GM18858 (cell line): ENCODE measurements at regions not wholly inside any gene's neighbourhood (a gene's known extent, or its start where the extent isn't known, plus 50 kb on each side); places are given as distances from the start of the nearest gene placed in this dataset.
A peak's percentile ranks its signal among the peaks of the same experiment; 100 is the strongest.
"Not testable (repeated sequence)": the region's sequence is repeated elsewhere in the genome, so short reads cannot be mapped to it uniquely, and the experiment has no call there.

Experiments
- ATAC-seq: cut with Tn5 transposase; IDR thresholded peaks from one replicate; pipeline ENCODE4 v1.9.1; 2021; ENCODE audit not compliant: unreplicated experiment

DNA sequence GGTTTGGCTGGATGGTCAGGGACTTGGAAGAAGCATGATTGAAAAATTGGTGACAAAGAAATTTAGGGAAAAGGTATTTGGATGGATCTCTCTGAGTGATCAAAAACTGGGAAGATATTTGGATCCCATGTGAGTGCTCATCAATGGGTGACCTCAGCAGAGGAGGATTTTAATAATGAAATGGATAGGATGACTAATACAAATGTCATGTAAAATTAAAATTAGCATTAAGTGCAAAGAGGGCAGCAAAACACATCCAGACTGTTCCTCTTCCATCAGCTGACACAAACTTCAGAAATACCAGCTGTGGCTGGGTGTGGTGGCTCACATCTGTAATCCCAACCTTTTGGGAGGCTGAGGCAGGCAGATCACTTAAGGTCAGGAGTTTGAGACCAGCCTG is 151.7 kb downstream of the THBS2 start:
- no peak for ATAC-seq

DNA sequence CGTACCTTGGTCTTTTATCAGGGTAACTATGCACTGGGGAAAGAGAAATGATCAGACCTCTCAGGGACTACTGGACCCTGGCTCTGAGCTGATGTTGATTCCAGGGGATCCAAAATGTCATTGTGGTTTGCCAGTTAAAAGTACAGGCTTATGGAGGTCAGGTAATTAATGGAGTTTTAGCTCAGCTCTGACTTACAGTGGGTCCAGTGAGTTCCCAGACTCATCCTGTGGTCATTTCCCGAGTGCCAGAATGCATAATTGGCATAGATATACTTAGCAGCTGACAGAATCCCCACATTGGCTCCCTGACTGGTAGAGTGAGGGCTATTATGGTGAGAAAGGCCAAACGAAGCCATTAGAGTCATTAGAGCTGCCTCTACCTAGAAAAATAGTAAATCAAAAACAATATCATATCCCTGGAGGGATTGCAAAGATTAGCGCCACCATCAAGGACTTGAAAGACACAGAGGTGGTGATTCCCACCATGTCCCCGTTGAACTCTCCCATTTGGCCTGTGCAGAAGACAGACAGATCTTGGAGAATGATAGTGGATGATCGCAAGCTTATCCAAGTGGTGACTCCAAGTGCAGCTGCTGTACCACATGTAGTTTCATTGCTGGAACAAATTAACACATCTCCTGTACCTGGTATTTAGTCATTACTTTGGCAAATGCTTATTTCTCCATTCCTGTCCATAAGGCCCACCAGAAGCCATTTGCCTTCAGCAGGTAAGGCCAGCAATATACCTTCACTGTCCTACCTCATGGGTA is 152.4 kb downstream of the THBS2 start:
- no peak for ATAC-seq

DNA sequence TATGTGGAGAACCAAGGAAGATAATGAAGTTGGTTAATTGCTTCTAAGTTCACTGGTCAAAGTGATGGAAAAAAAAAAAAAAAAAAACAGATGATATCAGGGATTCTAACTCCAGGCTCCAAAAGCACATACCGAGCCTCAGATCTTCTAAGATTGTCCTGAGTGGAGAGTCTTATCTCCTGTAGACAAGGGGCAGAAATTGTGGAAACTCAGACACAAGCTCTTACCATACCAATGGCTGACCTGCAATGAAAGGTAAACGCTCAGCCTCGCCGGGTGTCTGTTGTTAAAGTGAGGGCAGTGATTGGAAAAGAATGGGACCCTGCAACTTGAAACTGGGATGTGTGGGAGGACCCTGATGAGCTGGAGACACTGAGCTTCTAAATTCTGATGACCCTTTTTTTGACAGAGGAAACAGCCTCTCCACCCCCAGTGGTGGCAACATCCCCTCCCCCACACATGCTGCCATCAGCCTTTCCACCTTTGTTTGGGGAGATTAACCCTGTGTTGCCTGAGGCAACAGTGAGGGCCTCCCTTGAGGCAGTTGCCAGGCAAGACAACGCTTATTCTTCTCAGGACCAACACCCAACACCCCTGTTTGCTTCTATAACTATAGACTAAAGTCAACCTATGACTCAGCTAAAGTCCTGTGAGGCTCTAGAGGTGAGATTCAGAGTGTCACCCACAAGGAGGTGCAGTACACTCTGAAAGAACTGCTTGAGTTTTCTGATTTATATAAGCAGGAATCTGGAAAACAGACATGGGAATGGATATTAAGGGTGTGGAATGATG is 154.0 kb downstream of the THBS2 start:
- no peak for ATAC-seq

DNA sequence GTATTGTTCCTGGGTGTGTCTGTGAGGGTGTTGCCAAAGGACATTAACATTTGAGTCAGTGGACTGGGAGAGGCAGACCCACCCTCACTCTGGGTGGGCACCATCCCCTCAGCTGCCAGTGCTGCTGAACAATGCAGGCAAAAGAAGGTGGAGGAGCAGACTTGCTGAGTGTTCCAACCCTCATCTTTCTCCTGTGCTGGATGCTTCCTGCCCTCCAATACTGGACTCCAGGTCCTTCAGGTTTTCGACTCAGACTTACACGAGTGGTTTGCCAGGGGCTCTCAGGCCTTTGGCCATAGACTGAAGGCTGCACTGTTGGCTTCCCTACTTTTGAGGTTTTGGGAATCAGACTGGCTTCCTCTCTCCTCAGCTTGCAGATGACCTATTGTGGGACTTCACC is 155.0 kb downstream of the THBS2 start:
- ATAC-seq, result not testable (repeated sequence)

DNA sequence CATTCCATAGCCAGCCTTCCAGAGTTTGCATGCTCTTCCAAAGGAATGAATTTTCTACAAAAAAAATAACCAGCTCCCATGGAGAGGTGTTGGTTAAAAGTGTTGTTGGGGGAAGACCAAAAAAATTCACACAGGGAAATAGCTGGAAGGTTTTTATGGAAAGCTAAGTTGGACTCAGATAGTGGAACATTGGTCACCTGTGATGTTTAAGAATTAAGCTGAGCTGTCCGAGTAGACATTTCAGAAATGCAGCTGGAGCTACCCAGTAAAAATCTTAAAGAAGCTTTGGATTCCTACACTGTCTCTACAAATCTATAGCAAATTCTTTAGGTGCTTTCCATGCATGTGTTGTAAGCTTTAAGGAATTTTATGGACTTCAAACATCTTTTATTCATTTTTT is 155.5 kb downstream of the THBS2 start:
- ATAC-seq, result no peak

DNA sequence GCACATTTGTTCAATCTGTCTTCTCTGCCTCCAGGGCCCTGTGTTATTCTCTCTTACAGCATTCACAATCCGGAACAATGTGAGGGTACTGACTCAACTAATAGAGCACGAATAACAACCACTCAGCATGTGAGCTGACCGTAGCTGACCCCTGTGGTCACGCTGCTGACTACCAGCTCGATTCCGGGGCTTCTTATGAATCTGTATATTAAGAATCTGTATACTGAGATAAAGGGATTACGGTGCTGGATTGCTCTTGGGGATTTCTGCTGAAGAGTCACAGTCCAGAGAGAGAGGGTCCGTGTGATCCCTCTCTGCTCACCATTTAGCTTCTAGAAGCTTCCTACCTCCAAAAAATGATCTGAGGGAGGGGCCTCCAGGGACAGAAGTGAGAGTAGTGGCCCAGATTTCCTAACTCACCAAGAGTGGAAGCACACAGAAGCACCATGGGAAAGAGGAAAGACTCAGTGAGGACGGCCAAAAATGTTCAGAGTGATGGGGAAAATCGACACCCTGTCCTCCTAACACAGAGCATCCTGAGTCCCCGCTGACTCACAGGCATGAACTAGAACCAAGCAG is 156.2 kb downstream of the THBS2 start:
- no peak for ATAC-seq

DNA sequence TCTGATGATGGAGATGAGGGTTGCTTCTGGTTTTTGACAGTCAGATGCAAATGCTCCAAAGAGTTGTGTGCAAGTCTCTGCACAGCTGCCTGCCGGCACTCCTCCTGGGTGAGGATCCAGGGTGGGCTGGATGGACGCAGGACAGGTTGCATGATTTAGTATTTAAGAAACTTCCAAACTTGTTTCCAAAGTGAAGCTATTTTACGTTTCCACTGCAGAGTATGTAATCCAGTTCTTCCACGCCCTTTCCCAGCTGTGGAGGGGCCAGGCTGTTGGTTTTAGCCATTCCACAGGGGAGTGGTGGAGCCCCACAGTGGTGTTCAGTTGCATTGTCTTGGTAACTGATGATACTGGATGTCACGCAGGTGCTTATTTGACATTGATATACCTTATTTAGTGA is 157.3 kb downstream of the THBS2 start:
- ATAC-seq, result no peak

DNA sequence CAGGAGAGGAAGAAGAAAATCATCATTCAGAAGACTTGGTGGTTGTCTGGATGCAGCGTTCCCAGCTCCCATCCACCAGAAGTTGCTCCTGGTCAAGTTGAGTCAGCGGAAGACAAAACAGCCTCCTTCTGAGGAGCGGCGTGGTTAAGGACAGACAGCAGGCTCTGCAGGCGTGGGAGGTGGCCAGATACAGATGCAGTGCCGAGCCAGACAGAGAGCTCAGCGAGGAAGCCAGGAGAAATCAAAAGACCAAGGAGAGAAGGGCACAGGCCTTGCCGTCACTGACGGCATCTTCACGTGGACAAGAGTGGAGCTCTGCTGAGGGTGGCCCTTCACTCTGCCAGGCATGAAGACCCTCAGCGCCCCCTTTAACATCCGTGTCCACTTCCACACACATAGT is 158.5 kb downstream of the THBS2 start:
- no peak for ATAC-seq

DNA sequence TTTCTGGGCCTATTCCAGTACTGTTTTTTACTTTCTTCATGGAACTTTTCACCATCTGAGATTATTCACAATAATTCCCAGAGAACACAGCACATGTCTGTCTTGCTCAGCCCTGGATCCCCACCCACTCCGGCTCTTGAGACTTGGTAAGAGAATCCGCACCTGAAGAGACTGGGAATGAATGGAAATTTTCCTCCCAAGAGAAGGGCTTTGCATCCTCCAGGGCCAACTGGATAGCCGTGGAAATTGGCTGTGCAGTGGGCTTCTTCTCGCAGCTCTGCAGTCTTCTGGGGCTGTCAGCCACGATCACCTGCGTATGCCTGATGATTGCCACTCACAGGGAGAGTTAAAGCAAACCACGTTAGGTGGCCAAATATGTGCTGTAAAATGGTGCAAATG is 159.1 kb downstream of the THBS2 start:
- ATAC-seq, result no peak

DNA sequence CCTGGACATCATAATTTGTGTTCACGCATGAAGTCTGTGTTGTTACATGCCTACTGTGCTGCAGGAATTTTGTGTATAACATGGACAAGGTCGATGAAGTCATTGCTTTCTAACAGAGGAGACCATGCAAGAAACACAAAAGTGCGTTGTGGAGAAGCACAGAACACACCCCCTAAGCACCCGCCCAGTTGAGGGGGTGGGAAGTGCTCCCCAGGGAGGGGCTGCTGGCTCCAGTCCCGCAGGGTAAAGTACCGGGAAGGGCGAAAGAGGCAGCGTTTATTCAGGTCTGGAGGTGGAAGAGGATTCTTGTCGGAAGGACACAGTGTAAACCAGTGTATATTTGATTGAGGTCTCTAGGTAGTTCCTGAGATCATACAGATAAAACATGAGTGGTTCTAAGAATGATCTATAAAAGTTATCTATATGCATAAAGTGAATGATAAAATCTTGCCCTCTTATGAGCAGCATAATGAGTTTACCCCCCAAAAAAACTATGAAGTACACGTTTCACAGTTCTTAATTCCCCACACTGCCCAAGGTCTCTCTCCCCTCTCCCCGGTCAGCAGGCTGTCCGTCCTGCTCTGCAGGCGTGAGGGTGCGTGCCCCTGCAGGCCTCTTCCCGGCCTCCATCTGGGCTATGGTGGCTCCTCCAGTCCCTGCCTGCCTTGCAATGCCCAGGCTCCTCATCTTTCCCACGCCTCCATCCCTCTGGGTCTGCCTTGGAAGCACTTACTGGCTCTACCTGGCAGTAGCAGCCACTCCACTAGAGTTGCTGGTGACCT is 159.7 kb downstream of the THBS2 start:
- no peak for ATAC-seq

DNA sequence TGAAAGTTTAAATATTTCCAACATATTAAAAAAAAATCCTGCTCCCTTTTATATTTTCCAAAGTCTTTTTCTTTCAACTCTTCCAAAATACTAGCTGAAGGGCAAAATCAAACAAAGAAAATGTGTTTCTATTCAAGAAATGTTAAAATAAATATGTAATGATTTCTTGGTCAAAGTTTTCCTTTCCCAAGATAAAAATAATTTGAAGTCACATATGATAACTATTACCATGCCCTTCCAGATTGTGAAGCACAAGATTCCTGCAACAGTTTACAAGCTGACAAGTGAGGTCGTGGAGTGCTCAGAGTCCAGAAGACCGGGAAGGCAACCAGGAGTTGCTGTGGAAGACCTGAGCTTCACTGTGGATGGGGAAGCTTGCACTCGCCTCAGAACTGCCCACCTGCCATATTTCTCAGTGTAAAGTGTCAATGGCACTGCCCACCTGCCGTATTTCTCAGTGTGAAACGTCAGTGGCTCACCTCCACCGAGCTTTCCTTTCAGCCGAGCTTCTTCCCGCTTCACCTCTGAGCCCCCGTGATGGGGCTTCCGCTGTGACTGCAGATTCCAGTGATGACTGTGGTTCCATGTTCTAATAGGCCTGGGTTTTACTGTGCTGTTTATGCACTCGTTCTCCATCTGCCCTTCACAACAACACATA is 160.5 kb downstream of the THBS2 start:
- ATAC-seq, result no peak

DNA sequence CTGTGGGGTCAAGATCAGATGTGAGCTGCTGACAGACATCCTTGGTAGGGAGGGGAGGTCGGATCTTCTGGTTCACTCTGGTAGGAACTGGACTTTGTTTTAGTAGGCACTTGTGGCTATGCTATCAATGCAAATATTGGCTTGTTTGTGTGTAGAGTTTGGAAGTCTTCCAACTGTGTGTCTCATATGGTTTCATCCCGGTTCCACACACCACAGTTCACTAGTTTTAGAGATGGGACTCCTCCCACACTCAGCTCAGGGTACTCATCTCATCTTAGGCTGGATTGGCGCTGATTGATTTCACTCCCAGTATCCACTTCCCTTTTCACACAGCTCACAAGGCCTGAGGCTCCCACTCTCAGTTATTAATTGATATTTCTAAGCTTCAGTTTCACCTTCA is 161.3 kb downstream of the THBS2 start:
- peak; percentile 55 for ATAC-seq

DNA sequence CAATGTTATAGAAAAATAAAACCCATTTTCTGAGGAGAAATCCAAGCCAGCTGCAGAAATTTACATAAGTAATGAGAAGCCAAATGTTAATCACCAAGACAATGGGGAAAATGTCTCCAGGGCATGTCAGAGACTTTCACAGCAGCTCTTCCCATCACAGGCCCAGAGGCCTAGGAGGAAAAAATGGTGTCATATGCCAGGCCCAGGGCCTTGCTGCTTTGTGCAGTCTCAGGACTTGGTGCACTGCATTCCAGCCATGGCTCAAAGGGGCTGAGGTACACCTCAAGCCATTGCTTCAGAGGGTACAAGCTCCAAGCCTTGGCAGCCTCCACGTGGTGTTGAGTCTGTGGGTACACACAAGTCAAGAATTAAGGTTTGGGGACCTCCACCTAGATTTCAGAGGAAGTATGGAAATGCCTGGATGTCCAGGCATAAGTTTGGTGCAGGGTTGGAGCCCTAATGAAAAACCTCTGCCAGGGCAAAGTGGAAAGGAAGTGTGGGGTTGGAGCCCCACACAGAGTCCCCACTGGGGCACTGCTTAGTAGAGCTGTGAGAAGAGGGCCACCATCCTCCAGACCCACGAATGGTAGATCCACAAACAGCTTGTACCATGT is 163.0 kb downstream of the THBS2 start:
- not testable (repeated sequence) for ATAC-seq

DNA sequence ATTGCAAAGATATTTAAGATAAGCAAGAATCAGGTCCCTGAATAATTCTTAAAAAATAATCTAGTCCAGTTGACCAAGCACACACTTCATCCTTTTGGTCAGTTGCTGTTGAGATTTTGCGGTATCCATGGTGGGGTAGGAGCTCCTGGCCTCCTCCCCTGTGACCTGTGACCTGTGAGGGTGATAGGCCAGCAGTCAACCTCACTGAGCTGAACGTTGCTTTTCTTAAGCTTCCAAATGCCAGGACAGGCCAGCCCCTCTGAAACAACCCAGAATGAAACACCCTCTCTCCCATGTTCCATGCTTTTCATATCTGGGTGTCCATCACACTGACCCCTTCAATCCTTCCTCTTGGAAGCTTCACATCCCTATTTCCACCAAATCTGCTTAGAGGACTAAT is 164.9 kb downstream of the THBS2 start:
- no peak for ATAC-seq

DNA sequence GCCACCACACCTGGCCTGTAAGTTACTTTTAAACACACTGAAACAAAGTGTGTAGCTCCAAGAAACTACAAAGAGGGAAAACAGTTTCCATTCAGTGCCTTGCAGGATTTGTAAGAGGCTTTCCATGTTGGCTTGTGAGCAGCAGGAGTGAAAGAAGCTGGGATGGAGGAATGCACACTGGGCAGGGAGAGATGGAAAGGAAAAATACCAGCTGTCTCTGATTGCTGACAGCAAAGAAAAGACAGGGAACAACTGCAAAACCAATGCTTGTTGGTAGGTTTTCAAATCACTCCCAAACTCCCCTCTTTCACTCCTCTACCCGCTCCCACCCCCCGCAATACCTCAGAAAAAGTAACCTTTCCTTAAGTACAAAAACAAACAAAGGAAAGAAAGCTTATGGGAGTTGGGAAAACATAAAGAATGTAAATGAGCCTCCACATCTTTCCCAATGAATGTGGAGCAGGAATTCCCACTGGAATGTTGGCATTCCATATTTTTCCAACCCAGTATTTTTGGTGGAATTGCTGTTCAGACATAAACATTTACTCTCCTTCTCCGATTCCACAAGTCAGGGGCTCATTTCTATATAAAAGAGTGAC is 166.1 kb downstream of the THBS2 start:
- no peak for ATAC-seq

DNA sequence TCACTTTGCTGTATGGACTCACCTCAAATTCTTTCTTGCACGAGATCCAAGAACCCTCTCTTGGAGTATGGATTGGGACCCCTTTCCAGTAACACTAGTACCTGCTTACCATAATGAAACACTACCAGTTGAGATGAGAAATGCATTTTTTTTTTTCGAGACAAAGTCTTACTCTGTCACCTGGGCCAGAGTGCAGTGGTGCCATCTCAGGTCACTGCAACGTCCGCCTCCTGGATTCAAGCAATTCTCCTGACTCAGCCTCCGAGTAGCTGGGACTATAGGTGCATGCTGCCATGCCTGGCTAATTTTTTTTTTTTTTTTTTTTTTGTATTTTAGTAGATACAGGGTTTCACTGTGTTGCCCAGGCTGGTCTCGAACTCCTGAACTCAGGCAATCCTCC is 167.0 kb downstream of the THBS2 start:
- ATAC-seq, result not testable (repeated sequence)

DNA sequence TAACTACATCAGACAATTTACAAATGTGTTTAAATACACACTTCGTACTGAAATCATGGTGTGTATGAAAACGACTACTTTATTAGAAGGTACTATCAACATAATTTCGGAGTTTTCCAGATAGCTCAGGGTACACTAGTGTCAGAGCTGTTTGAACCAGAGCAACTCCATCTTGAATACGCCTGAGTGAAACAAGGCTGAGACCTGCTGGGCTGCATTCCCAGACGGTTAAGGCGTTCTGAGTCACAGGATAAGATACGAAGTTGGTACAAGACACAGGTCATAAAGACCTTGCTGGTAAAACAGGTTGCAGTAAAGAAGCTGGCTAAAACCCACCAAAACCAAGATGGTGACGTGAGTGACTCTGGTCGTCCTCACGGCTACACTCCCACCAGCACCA is 167.6 kb downstream of the THBS2 start:
- ATAC-seq, result no peak

DNA sequence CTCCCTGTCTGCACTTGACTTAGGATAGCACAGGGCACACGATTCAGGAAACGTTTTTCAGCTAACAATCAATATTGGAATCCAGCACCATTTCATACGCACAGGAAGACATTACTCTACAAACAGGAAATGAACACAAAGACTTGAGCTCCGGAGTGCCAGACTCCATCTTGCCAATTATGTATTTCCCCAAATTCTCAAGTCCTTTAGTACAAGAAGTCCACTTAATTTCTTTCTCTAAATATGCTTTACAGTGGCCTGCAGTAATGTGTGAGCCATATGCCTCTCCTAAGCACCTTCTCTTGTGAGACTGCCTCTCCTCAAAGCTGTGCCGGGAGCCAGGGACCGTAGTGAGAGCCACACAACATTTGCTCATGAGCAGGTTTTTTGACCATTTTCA is 168.2 kb downstream of the THBS2 start:
- ATAC-seq, result no peak

DNA sequence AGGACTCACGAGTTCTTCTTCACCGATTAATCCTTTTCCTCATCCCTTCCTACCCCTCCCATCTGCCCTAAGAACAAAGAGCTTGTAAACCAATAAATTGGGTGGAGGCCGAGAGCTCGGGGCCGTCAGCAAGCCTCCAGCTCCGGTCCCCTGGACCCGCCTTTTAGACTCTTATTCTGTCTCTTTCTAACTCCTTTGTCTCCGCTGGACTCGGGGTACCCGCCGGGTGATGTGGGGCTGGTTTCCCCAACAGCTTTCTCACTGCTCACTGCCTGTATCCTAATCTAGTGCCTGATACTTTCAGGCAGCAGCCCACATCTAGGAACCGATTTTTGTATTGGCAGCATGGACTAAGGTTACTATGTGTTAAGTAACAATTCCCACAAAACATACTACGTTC is 169.1 kb downstream of the THBS2 start:
- ATAC-seq, result not testable (repeated sequence)

DNA sequence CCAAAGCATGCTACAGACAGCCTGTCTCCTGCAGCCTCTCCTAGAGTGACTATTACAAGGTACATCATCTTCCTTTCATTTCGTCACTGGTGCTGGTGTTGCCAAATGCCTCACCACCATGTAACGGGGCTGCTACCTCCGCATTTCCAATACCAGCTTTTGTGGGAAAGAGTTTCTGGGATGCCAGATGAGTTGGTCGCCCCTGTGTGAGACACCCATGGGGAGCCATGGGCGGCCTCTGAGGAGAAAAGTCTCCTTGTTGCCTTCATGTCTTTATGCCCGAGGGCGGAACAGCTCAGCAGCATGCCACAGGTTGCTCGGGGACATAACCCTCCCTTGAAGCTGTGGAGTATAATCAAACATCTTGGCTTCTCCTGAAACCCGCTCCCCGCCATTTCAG is 169.6 kb downstream of the THBS2 start:
- ATAC-seq, result no peak
